ENCODE measurements at regions not wholly inside any gene's neighbourhood (a gene's known extent, or its start where the extent isn't known, plus 50 kb on each side); places are given as distances from the start of the nearest gene placed in this dataset.
"Not testable (repeated sequence)": the region's sequence is repeated elsewhere in the genome, so short reads cannot be mapped to it uniquely, and the experiment has no call there.

DNA sequence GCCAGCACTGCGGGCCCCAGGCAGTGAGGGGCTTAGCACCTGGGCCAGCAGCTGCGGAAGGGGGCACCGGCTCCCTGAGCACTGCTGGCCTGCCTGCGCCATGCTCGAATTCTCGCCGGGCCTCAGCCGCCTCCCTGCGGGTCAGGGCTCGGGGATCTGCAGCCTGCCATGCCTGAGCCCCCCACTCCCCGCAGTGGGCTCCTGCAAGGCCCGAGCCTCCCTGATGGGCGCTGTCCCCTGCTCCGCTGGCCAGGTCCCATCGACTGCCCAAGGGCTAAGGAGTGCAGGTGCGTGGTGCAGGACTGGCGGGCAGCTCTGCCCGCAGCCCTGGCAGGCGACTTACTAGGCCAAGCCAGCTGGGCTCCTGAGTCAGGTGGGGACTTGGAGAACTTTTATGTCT is 133.3 kb upstream of the LMNTD1 start:
- no peak for DNase-seq

DNA sequence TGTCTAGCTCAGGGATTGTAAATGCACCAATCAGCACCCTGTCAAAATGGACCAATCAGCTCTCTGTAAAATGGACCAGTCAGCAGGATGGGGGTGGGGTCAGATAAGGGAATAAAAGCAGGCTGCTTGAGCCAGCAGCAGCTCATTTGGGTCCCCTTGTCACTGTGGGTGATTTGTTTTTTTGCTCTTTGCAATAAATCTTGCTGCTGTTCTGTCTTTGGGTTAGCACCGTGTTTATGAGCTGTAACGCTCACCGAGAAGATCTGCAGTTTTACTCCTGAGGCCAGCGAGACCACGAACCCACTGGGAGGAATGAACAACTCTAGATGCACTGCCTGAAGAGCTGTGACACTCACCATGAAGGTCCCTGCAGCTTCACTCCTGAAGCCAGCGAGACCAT is 134.1 kb upstream of the LMNTD1 start:
- no peak for DNase-seq

DNA sequence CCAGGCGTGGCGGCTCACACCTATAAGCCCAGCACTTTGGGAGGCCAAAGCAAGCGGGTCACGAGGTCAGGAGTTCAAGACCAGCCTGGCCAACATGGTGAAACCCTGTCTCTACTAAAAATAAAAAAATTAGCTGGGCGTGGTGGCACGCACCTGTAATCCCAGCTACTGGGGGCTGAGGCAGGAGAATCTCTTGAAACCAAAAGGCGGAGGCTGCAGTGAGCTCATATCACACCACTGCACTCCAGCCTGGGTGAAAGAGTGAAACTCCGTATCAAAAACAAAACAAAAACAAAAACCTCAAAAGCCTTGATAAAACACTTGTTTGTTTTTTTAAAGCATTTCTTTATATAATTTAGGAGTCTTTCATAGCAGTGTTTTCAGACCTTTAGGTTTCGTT is 135.8 kb upstream of the LMNTD1 start:
- DNase-seq = not testable (repeated sequence)

DNA sequence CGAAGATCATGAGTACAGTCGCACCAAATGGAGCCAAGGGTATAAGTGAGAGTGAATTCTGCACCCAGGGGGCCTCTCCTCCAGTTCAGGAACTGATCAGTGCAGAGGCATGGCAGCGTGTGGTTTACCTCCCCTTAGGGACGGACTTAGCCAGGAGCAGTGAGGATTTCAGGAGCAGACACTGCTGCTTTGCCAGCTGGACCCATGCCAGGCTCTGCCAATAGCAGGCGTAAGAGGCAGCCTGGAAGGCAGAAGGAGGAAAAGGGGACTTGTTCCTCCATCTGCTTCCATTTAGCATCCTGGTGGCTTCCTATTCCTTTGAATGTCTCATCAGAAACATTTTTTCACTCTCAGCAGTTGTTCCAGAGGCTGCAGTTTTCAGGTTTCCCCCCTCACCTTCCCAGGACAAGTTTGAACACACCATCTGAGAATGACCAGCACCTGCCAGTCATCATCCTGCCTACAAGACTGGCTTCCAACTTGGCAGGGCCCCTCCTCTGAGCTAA is 137.0 kb upstream of the LMNTD1 start:
- no peak for DNase-seq

DNA sequence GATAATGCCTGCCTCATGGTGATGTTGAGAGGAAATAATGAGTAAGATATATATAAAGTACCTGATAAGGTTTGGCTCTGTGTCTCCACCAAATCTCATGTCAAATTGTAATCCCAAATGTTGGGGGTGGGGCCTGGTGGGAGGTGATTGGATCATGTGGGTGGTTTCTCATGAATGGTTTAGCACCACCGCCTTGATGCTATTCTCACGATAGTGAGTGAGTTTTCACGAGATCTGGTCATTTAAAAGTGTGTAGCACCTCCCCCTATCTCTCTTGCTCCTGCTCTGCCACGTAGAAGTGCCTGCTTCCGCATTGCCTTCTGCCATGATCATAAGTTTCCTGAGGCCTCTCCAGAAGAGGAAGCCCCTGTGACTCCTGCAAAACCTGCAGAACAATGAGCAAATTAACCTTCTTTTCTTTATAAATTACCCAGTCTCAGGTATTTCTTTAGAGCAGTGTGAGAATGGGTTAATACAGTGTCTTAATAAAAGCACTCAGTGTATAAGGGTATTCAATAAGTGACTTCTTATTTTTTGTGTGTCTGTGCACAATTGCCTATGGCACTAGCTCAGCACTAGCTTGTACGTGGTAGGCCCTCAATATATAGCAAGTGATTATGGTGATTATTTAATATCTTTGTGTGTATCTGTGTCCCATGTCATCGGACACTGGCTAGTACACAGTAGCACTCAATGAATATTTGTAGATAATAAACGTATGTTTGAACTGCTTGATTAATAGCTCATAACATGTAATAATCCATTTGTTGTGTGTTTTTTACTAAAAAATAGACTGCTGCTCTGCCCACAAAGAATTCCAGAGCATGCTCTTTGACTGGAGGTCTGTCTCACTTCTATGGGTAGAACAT is 138.1 kb upstream of the LMNTD1 start:
- DNase-seq = no peak

DNA sequence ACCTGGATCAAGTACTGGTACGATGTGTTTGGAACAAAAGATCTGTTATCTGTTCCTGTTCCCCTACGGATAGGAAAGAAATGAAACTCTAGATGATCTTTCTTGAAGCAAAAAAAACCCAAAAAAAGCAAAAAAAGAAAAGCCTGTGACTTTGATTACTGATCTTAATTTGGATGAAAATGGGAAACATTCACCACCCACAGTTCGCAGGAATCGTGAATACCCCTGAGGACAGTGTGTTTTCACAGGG is 138.7 kb upstream of the LMNTD1 start:
- no peak for DNase-seq

DNA sequence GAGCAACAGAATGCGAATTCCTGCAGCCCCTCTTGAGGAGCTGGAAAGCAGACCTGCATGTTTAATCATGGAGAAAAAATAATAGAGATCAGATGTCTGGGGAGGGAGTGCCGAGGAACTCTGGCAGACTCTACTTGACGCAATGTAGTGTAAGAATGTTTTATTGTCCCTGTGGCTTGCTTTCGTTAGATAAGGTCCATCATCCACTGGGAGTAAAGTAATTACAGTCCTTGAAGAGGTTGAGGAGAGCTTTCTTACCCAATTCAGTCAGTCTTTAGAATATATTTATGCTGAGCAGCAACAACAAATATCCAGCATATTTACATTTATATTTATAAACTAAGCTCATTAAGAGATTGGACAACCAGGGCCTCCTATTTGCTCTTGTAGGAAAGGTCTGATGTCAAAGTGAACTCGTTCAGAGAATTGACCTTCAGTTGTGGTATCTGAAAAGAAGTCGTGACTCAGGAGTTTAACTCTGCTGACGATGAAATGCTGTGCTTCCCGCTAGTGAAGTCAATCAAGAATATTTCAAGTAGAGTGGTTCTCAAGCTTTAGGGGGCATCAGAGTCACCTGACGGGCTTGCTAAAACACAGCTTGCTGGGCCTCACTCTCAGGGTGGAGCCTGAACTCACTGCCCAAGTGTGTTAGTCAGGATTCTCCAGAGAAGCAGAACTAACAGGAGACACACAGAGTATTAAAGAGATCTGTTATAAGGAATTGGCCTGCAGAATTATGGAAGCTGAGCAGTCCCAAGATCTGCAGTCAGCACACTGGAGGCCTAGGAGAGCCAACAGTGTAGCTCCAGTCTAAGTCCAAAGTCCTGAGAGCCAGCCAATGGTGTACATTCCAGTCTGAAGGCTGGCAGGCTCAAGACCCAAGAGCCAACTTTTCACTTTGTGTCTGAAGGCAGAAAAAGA is 139.3 kb upstream of the LMNTD1 start:
- no peak for DNase-seq

DNA sequence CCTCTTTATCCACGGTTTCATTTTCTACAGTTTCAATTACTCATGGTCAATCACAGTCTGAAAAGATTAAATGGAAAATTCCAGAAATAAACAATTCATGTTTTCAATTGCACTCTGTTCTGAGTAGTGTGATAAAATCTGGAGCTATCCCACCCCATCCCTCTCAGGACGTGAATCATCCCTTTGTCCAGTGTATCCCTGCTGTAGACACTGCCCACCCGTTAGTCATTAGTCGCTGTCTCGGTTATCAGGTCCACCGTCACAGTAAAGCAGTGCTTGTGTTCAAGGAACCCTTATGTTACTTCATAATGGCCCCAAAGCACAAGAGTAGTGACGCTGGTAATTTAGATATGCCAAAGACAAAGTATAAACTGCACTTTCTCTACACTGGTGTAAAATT is 141.0 kb upstream of the LMNTD1 start:
- DNase-seq = no peak

DNA sequence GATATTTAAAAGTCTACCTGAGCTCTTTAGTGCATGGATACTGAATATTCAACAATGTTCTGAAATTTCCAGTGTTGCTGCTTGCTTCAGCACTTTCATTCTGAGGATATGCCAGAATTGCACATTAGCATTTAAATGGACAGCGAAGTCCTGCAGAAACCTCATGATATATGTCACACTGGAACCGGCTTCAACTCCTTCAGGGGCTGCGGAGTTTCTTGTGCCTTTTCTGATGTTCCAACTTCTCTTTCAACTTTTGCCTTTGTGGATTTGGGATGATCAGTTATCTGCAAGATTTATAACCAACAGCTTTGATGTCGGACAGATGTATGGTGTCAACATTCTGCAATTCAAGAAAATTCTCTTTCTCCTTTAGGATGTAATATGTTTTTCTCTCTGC is 142.5 kb upstream of the LMNTD1 start:
- DNase-seq = no peak

DNA sequence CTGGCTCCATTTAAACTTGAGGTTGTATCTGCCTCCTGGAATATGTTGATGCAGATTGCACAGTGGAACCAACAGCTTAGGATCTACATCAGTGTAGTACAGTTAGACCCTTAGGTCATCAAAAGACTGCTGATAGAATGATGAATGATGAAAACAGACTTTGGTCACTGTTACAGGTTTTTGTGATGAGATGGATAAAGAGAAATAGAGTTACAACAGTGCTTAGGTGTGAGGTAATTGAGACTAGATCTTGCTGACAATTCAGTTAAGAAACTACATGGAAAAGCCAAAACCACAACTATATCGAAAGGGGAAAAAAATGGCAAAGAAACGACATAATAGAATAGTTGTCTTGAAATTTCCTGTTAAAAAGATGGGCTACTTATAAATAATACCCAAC is 145.7 kb upstream of the LMNTD1 start:
- DNase-seq = no peak

DNA sequence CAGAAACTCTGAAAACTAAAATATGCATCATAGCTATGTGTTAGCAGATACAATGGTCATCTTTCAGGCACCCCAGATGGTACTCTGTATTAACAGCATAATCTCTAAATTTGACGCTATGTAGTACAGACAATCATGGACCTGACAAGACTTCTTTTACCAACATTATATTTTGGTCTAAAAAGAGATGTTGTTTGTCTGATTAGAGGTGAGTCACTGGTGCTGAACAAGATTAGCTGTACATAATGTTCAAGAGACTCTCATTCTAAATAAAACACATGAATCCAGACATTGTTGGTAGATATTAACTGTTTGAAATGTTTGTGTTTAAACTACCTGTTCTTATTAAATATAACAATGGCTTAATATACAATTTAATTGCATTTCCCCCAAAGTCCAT is 146.4 kb upstream of the LMNTD1 start:
- DNase-seq = no peak

DNA sequence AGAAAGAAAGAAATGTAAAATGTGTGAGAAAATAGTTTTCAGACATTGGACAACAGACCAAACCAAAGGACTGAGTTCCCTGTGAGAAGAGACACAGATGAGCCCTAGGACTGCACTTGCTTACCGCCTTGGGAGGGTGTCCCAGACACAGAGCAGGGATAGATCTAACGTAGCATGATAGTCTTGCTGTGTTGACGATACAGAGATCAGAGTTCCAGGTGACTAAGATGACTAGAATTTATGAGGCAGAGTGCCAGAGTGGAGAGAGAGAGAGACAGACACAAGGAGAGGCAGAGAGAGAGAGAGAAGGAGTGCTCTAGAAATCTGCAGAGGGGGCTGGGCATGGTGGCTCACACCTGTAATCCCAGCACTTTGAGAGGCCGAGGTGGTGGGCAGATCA is 148.2 kb upstream of the LMNTD1 start:
- no peak for DNase-seq

DNA sequence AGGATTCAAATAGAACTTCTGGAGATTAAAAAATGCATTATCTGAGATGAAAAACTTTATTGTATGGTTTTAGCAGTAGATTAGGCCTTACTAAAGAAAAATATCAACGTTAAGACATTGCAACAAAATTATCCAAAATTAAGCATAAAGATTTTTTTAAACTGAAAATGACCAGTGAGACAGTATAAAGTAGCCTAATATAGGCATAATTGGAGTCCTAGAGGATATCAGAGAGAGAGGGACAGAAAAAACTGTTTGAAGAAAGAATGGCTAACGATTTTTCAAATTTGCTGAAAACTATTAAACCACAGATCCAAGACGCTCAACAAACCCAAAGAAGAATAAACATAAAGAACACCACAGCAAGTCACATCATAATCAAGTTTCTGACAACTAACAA is 149.5 kb upstream of the LMNTD1 start:
- no peak for DNase-seq

DNA sequence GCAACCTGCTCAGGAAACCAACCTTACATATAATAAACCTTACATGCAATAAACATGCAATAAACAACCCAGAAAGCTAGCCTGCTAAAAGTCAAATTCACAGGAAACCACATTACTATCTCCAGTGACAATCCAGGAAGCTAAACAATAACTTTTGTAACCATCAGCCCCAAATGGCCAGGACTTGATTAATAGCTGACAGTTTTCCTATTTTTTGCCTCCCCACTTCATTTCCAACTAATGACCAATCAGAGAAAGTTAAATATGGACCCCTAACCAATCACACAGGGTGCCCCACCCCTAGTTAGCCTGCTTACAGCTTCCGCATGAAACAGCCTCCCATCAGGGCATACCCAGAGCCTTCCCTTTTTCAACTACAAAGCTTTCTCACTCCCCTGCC is 152.2 kb upstream of the LMNTD1 start:
- no peak for DNase-seq

DNA sequence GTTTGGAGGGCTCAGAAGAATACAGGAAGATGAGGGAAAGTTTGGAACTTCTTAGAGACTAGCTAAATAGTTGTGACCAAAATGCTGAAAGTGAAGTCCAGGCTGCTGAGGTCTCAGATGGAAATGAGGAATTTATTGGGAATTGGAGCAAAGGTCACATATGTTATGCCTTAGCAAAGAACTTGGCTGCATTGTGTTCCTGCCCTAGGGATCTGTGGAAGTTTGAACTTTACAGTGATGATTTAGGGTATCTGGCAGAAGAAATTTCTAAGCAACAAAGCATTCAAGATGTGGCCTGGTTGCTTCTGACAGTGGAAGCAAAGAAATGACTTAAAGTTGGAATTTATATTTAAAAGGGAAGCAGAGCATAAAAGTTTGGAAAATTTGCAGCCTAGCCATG is 153.6 kb upstream of the LMNTD1 start:
- DNase-seq = not testable (repeated sequence)

DNA sequence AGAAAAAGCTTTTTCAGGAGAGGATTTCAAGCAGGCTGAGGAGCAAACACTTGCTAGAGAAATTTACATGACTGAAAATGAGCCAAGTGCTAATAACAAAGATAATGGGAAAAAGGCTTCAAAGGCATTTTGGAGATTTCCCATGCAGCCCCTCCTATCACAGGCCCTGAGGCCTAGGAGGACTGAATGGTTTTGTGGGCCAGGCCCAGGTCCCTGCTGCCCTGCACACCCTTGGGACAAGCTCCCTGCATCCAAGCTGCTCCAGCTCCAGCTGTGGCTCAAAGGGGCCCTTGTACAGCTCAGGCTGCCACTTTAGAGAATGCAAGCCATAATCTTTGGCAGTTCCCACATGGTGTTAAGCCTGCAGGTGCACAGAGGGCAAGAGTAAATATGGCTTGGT is 154.0 kb upstream of the LMNTD1 start:
- no peak for DNase-seq

DNA sequence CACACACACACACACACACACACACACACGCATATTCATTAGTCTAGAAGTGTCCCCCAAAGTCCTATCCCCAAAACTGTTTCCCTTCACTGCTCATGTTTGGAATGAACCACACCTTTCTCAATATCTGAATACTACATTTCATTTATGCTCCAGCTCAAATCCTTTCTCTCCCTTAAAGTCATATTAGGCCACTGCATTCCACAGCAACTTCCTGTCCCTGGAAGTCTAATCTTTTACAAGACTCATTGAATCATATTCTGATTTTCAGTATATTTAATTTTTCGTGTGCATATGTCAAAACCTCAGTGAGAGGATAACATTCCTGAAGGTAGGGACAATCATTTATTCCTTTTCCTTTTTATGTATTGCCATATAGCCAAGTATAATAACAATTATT is 155.6 kb upstream of the LMNTD1 start:
- no peak for DNase-seq

DNA sequence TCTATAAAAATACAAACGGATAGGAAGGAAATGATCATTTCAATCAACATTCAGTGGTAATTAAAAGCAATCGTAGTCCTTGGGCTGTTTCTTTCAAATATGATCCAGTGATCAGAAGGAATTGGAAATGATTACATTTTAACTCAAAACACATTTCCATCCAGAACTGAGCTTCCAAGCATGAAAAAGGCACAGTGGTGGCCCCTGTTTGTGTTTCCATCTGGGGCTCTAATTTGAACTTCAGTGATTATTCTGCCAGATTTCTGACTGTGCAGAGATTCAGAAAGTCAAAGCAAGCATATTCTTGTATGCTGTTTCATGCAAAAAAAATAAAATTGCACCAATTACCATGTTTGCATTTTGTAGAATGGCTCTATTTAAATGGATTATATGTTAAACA is 157.0 kb upstream of the LMNTD1 start:
- no peak for DNase-seq

DNA sequence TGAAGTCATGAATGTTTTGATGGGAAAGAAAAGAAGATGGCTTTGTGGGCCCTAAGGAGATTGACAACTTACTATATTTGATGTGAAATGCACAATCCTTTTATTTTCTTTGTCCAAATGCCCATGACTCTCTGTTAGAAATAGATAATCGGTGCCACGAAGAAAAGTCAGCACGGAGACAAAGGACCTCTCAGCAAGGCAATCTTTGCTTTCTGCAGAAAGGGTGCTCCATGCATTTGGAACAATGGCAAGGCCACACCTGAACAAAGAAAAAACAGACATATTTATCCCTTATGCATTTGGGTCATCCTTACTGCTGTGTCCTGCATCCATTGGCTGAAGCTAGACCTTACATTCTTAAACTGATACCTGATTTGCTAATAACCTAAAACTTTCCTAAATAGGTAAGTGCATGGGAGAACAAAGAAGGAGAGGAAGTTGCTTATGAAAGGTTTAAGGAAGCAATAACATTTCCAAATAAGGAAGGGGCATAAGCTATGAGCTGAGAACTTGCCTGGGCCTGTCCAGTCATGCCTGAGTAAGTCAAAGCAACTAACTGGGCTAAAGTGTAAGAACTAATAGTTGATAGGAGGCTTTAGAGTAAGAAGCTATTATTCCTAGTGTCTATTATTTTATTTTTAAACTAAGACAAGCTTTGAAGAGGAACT is 158.0 kb upstream of the LMNTD1 start:
- DNase-seq = not testable (repeated sequence)

DNA sequence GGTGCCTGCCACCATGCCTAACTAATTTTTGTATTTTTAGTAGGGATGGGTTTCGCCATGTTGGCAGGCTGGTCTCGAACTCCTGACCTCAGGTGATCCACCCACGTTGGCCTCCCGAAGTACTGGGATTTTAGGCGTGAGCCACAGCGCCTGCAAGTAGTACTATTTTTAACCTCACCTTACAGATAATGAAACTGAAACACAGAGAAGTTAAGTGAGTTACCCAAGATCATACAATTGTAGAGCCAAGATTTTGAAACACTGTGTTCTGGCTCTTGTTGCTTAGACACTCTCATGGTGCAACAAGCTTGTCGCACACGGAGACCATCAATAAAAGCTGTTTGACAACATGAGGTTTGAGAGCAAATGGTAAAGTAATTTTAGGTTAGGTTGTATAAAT is 159.1 kb upstream of the LMNTD1 start:
- DNase-seq = no peak

DNA sequence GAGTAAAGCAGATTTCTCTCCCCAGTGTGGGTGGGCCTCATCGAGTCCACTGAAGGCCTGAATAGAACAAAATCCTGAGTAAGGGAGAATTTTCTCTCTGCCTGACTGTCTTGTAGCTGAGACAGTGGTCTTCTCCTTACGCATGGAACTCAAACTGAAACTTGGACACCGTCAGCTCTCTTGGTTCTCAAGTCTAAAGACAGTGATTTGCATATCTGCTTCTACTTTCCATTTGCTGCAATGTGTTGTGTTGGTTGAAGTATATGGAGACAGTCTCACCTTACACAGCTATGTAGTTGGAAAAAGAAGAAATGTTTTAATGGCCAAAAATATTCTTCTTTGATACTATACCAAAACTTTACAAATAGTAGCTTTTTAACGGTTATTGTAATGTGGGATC is 160.2 kb upstream of the LMNTD1 start:
- DNase-seq = no peak

DNA sequence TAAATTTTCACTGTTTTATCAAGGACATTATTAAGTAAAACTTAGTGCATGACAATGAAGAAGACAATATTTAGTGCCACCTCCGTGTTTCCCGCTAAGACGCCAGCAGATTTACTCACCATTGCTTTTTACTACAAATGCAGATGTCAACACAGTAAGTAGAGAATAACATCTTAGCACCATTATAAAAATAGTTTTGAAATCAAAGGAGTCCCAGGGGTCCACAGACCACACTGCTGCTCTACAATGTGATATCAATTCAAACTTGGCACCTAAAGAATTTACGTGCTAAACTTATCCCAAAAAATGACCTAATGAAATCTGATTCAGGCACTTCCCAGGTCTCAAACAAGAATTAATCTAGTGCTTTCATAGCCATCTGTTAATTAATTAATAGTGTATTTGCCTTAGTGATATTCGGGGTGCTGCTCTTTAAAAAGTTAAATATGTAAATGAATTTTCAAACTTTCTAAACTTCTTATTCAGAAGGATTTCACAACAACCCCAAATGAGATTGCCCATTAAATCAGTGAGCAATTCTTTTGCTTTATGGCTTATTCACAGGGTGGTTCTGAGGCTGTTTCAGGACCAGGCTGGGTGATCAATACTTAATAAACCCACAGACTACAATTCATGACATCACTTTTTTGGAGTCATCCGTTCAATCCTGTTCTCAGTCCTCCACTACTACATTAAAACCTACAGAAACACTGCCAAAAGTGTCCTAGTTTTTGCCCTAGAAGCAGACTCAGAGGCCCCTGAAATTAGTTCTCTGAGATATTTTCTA is 161.3 kb upstream of the LMNTD1 start:
- no peak for DNase-seq

DNA sequence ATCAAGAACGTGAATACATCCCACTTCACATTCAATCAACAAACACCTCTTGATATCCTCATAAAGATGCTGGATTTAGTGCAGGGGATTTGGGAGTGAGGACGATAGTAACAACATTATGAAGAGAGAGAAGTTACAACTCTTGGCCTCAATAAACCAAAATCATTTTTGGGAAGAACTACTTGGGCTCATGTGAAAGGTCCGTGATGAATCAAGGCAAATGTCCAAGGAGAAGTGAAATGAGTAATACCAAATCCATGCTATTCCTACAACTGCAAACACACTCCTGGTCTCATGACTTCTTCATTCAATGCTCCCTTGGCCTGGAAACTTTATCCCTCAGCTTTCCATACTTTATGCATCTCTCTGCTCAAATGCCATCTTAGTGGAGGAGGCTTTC is 162.0 kb upstream of the LMNTD1 start:
- no peak for DNase-seq

Measured in AML-193 (cell line).